SIG-M5 (cell line): ENCODE measurements at regions not wholly inside any gene's neighbourhood (a gene's known extent, or its start where the extent isn't known, plus 50 kb on each side); places are given as distances from the start of the nearest gene placed in this dataset.
"Not testable (repeated sequence)": the region's sequence is repeated elsewhere in the genome, so short reads cannot be mapped to it uniquely, and the experiment has no call there.

ENCODE experiments used
- DNase-seq: peaks from one replicate; lab custom pipeline; 2025; lab: John Stamatoyannopoulos, UW

- DNase-seq, result no peak
These were observed 137.4 kb upstream of the TNRC6C start for GRCh38 chr17:77821114-77821513.

- no peak for DNase-seq
These were observed 136.0 kb upstream of the TNRC6C start for GRCh38 chr17:77822302-77823030.

GRCh38 chr17:77824102-77824779 lies 134.3 kb upstream of the TNRC6C start:
- DNase-seq, result no peak

GRCh38 chr17:77824780-77825280 lies 133.7 kb upstream of the TNRC6C start:
- no peak for DNase-seq

GRCh38 chr17:77825621-77826020 lies 132.9 kb upstream of the TNRC6C start:
- DNase-seq, result no peak

- DNase-seq, result no peak
These were observed 132.2 kb upstream of the TNRC6C start for GRCh38 chr17:77826132-77826873.

- no peak for DNase-seq
These were observed 131.5 kb upstream of the TNRC6C start for GRCh38 chr17:77827039-77827438.

- DNase-seq, result no peak
These were observed 131.0 kb upstream of the TNRC6C start for GRCh38 chr17:77827511-77827910.

GRCh38 chr17:77828749-77829539 lies 129.6 kb upstream of the TNRC6C start:
- no peak for DNase-seq

- DNase-seq, result no peak
These were observed 128.4 kb upstream of the TNRC6C start for GRCh38 chr17:77829843-77830799.

GRCh38 chr17:77830816-77831473 lies 127.6 kb upstream of the TNRC6C start:
- no peak for DNase-seq

- DNase-seq, result no peak
These were observed 126.9 kb upstream of the TNRC6C start for GRCh38 chr17:77831474-77832179.

- DNase-seq, result no peak
These were observed 126.3 kb upstream of the TNRC6C start for GRCh38 chr17:77832180-77832560.

GRCh38 chr17:77833769-77834168 lies 124.7 kb upstream of the TNRC6C start:
- no peak for DNase-seq

- peak; percentile 37 for DNase-seq
These were observed 124.1 kb upstream of the TNRC6C start for GRCh38 chr17:77834170-77835115.

GRCh38 chr17:77836557-77837041 lies 121.9 kb upstream of the TNRC6C start:
- DNase-seq, result no peak

- not testable (repeated sequence) for DNase-seq
These were observed 121.4 kb upstream of the TNRC6C start for GRCh38 chr17:77837072-77837471.

- DNase-seq, result no peak
These were observed 120.6 kb upstream of the TNRC6C start for GRCh38 chr17:77837917-77838316.
